Gastroesophageal sphincter (tissue), 4 donors: ENCODE measurements at regions not wholly inside any gene's neighbourhood (a gene's known extent, or its start where the extent isn't known, plus 50 kb on each side); places are given as distances from the start of the nearest gene placed in this dataset.

ENCODE experiments used
- ATAC-seq: fragments of 150-250 bp; one replicate; pipeline ENCODE4 v1.9.1; 2016; ENCODE audit warnings: mild to moderate bottlenecking, moderate library complexity
- H3K27ac ChIP-seq, 4 donors: fragments of 200-600 bp; sonication (generic) in 3 of 4; 1 replicate in 3 of 4; 2 replicates in 1 of 4; pipeline ENCODE4 v1.5.1; 2016 to 2019
- H3K27me3 ChIP-seq: fragments of 200-600 bp; sonication (generic); one replicate; pipeline ENCODE4 v1.5.1; 2019
- H3K36me3 ChIP-seq, 2 donors: fragments of 200-600 bp; sonication (generic); one replicate each; pipeline ENCODE4 v1.5.1; 2019; ENCODE audit warnings: control low read depth in 1 of 2
- H3K4me1 ChIP-seq, 3 donors: fragments of 200-600 bp; sonication (generic); 1 replicate in 2 of 3; 2 replicates in 1 of 3; pipeline ENCODE4 v1.5.1; 2016 to 2019; ENCODE audit warnings: control low read depth in 2 of 3
- H3K4me3 ChIP-seq, 2 donors: fragments of 200-600 bp; sonication (generic); one replicate each; pipeline ENCODE4 v1.5.1; 2019; ENCODE audit warnings: mild to moderate bottlenecking in 1 of 2, moderate library complexity in 1 of 2
- H3K9me3 ChIP-seq, 3 donors: fragments of 200-600 bp; sonication (generic); one replicate each; pipeline ENCODE4 v1.5.1; 2017 to 2019; ENCODE audit warnings: control low read depth in 2 of 3
- CTCF ChIP-seq, 4 experiments: fragments of 200-600 bp in 2 of 4; fragments of 450-650 bp in 2 of 4; sonication (generic) in 1 of 4; IDR thresholded peaks; one replicate each; pipeline ENCODE4 v1.5.1; 2017 to 2019; ENCODE audit warnings: antibody characterized with exemption in 4 of 4, mild to moderate bottlenecking in 2 of 4, moderate library complexity in 2 of 4
- EP300 ChIP-seq: sonication (generic); formaldehyde crosslinking; IDR thresholded peaks from one replicate; pipeline ENCODE4 v1.6.1; 2017; ENCODE audit warnings: antibody characterized with exemption, mild to moderate bottlenecking
- POLR2A ChIP-seq, 2 donors: fragments of 450-650 bp; IDR thresholded peaks; one replicate each; pipeline ENCODE4 v1.6.1; 2017; ENCODE audit warnings: antibody characterized with exemption in 2 of 2, mild to moderate bottlenecking in 2 of 2, moderate library complexity in 1 of 2
- POLR2AphosphoS5 ChIP-seq: sonication (generic); formaldehyde crosslinking; IDR thresholded peaks from one replicate; pipeline ENCODE4 v1.6.1; 2017; ENCODE audit warnings: antibody characterized with exemption
- WGBS, 2 donors: methylation state at CpG; one replicate each; pipeline ENCODE4 v1.1.5; 2018; ENCODE audit warnings: low coverage in 1 of 2; 5-methylcytosine and 5-hydroxymethylcytosine counted together

GRCh38 chr18:64311859-64312258, 163.0 kb upstream of the LINC00305 start:
- TF ChIP-seq CTCF (IDR thresholded peaks at IDR 0.05) (no peak), POLR2AphosphoS5 (no peak), POLR2A (IDR thresholded peaks at IDR 0.05) (no peak), EP300 (no peak)
- H3K4me1 ChIP-seq = no peaks in the 10 kb centered on the region
- H3K36me3 ChIP-seq = no peaks in the 10 kb centered on the region
- H3K27me3 ChIP-seq = no peaks in the 10 kb centered on the region
- H3K4me3 ChIP-seq = no peak overlapping the region
- 78 to 79% methylated on average over 4 of the region's 4 CpGs for WGBS, 2 donors
- ATAC-seq = no peak
- H3K27ac ChIP-seq = no peak overlapping the region
- no peaks in the 10 kb centered on the region for H3K9me3 ChIP-seq

- Histone ChIP-seq H3K27ac (no peak overlapping the region), H3K4me1 (no peaks in the 10 kb centered on the region), H3K9me3 (no peaks in the 10 kb centered on the region), H3K36me3 (no peaks in the 10 kb centered on the region), H3K4me3 (no peak overlapping the region), H3K27me3 (no peaks in the 10 kb centered on the region)
- 80 to 93% methylated on average over 1 to 6 of the region's 6 CpGs for WGBS, 2 donors
- TF ChIP-seq POLR2AphosphoS5 (no peak), POLR2A (IDR thresholded peaks at IDR 0.05) (no peak), EP300 (no peak), CTCF (IDR thresholded peaks at IDR 0.05) (no peak)
- ATAC-seq = no peak
These were observed 147.0 kb upstream of the LINC00305 start for GRCh38 chr18:64295839-64296238.

DNA sequence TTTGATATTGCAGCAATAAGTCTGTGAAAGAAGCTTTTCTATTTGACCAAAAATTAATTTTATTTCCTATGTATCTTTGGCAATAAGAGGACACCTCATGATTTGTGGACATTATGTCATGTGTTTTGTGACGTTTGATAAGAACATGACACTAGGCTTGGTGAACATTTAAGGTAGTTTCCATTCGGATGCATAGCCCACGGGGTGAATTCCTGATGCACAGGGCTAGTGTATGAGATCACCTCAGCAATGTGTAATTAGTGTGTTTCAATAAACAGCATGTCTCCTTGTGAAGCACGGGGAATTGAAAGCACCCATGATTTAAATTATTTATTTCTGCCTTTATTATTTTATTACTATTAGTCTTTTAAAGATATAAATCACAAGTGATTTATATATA, 146.1 kb upstream of the LINC00305 start:
- TF ChIP-seq CTCF (IDR thresholded peaks at IDR 0.05) = no peak
- no peak for TF ChIP-seq EP300
- no peak for TF ChIP-seq POLR2AphosphoS5
- TF ChIP-seq POLR2A (IDR thresholded peaks at IDR 0.05) = no peak
- ATAC-seq = no peak
- Histone ChIP-seq H3K36me3 (no peaks in the 10 kb centered on the region), H3K4me1 (no peaks in the 10 kb centered on the region), H3K9me3 (no peaks in the 10 kb centered on the region), H3K27ac (no peak overlapping the region), H3K27me3 (no peaks in the 10 kb centered on the region), H3K4me3 (no peak overlapping the region)
- WGBS, 2 donors = 62 to 69% methylated on average over 4 of the region's 4 CpGs

GRCh38 chr18:64288432-64288831, 139.5 kb upstream of the LINC00305 start:
- no peaks in the 10 kb centered on the region for H3K36me3 ChIP-seq
- H3K9me3 ChIP-seq = no peaks in the 10 kb centered on the region
- TF ChIP-seq POLR2AphosphoS5 (no peak), POLR2A (IDR thresholded peaks at IDR 0.05) (no peak), EP300 (no peak), CTCF (IDR thresholded peaks at IDR 0.05) (no peak)
- 60 to 92% methylated on average over 1 to 2 of the region's 2 CpGs for WGBS, 2 donors
- H3K27ac ChIP-seq = no peak overlapping the region
- no peak for ATAC-seq
- H3K4me3 ChIP-seq = no peak overlapping the region
- no peaks in the 10 kb centered on the region for H3K4me1 ChIP-seq
- no peaks in the 10 kb centered on the region for H3K27me3 ChIP-seq

- Histone ChIP-seq H3K27me3 (no peaks in the 10 kb centered on the region), H3K36me3 (no peaks in the 10 kb centered on the region), H3K4me3 (no peak overlapping the region), H3K4me1 (no peaks in the 10 kb centered on the region), H3K9me3 (no peaks in the 10 kb centered on the region), H3K27ac (no peak overlapping the region)
- TF ChIP-seq EP300 (no peak), CTCF (IDR thresholded peaks at IDR 0.05) (no peak), POLR2AphosphoS5 (no peak), POLR2A (IDR thresholded peaks at IDR 0.05) (no peak)
- ATAC-seq = no peak
- WGBS, 2 donors = 52 to 70% methylated on average over 4 of the region's 4 CpGs
These were observed 139.0 kb upstream of the LINC00305 start for GRCh38 chr18:64287926-64288325.
